ENCODE measurements at regions not wholly inside any gene's neighbourhood (a gene's known extent, or its start where the extent isn't known, plus 50 kb on each side); places are given as distances from the start of the nearest gene placed in this dataset.

- Histone ChIP-seq H3K36me3 (ENCODE audit: control insufficient read depth in 4 of 4, insufficient read depth in 3 of 4, low read depth in 1 of 4, low read length in 3 of 4) (no peaks in the 10 kb centered on the region), H3K4me3 (ENCODE audit: low read depth in 1 of 3, low read length in 3 of 3) (no peak overlapping the region), H3K27ac (ENCODE audit: low read depth in 1 of 2, low read length in 2 of 2) (no peak overlapping the region), H3K9ac (ENCODE audit: low read depth in 1 of 2, low read length in 2 of 2) (no peak overlapping the region), H3K9me3 (ENCODE audit: control insufficient read depth in 4 of 4, low read length in 3 of 4) (peaks cover 0 to 5% (median 2%) of the 10 kb centered on the region in 4 donors), H3K27me3 (ENCODE audit: control insufficient read depth in 4 of 4, insufficient read depth in 4 of 4, low read length in 3 of 4) (no peaks in the 10 kb centered on the region), H3K4me1 (ENCODE audit: control insufficient read depth in 4 of 4, insufficient read depth in 4 of 4, low read length in 3 of 4) (no peaks in the 10 kb centered on the region)
- DNase-seq (ENCODE audit: low spot score), result no peak
- TF ChIP-seq, protein P1, sequence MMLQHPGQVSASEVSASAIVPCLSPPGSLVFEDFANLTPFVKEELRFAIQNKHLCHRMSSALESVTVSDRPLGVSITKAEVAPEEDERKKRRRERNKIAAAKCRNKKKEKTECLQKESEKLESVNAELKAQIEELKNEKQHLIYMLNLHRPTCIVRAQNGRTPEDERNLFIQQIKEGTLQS (IDR thresholded peaks at IDR 0.05), result no peak
- no peak for TF ChIP-seq RAD21 (IDR thresholded peaks at IDR 0.05)
- no peak for TF ChIP-seq HNF4G (IDR thresholded peaks at IDR 0.05)
- no peak for TF ChIP-seq FOXA1 (IDR thresholded peaks at IDR 0.05)
- TF ChIP-seq FOXA2 (IDR thresholded peaks at IDR 0.05), result no peak
- TF ChIP-seq ZBTB33 (IDR thresholded peaks at IDR 0.05), result no peak
- TF ChIP-seq TAF1 (conservative IDR thresholded peaks at IDR 0.05), result no peak
- no peak for TF ChIP-seq HNF4A (conservative IDR thresholded peaks at IDR 0.05)
- TF ChIP-seq SP1 (IDR thresholded peaks at IDR 0.05), result no peak
- TF ChIP-seq MAX (IDR thresholded peaks at IDR 0.05), result no peak
- no peak for TF ChIP-seq CTCF (IDR thresholded peaks at IDR 0.05; ENCODE audit: low read depth, low read length, missing input control)
- no peak for TF ChIP-seq GABPA (IDR thresholded peaks at IDR 0.05 in 1 of 2, conservative IDR thresholded peaks at IDR 0.05 in 1 of 2)
- 83% methylated on average over 1 of the region's 1 CpG for WGBS
These were observed 71.1 kb downstream of the ZNF641 start for GRCh38 chr12:48279601-48280000.

GRCh38 chr12:48279101-48279500 is 71.6 kb downstream of the ZNF641 start:
- no peak for DNase-seq (ENCODE audit: low spot score)
- TF ChIP-seq HNF4G (IDR thresholded peaks at IDR 0.05) (no peak), JUND (IDR thresholded peaks at IDR 0.05) (no peak), RXRA (IDR thresholded peaks at IDR 0.05) (no peak), TAF1 (conservative IDR thresholded peaks at IDR 0.05) (no peak), RAD21 (IDR thresholded peaks at IDR 0.05) (no peak), YY1 (IDR thresholded peaks at IDR 0.05) (no peak), SP1 (IDR thresholded peaks at IDR 0.05) (no peak), FOXA2 (IDR thresholded peaks at IDR 0.05) (no peak), MAX (IDR thresholded peaks at IDR 0.05) (no peak), CTCF (IDR thresholded peaks at IDR 0.05; ENCODE audit: low read depth, low read length, missing input control) (no peak), HNF4A (conservative IDR thresholded peaks at IDR 0.05) (no peak), NR2F2 (IDR thresholded peaks at IDR 0.05) (no peak), ZBTB33 (IDR thresholded peaks at IDR 0.05) (no peak), FOXA1 (IDR thresholded peaks at IDR 0.05) (no peak), EGR1 (IDR thresholded peaks at IDR 0.05; ENCODE audit: low read depth in 2 of 2) (no peak)
- TF ChIP-seq, protein P2, sequence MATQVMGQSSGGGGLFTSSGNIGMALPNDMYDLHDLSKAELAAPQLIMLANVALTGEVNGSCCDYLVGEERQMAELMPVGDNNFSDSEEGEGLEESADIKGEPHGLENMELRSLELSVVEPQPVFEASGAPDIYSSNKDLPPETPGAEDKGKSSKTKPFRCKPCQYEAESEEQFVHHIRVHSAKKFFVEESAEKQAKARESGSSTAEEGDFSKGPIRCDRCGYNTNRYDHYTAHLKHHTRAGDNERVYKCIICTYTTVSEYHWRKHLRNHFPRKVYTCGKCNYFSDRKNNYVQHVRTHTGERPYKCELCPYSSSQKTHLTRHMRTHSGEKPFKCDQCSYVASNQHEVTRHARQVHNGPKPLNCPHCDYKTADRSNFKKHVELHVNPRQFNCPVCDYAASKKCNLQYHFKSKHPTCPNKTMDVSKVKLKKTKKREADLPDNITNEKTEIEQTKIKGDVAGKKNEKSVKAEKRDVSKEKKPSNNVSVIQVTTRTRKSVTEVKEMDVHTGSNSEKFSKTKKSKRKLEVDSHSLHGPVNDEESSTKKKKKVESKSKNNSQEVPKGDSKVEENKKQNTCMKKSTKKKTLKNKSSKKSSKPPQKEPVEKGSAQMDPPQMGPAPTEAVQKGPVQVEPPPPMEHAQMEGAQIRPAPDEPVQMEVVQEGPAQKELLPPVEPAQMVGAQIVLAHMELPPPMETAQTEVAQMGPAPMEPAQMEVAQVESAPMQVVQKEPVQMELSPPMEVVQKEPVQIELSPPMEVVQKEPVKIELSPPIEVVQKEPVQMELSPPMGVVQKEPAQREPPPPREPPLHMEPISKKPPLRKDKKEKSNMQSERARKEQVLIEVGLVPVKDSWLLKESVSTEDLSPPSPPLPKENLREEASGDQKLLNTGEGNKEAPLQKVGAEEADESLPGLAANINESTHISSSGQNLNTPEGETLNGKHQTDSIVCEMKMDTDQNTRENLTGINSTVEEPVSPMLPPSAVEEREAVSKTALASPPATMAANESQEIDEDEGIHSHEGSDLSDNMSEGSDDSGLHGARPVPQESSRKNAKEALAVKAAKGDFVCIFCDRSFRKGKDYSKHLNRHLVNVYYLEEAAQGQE (IDR thresholded peaks at IDR 0.05), result no peak
- TF ChIP-seq, protein P1 (IDR thresholded peaks at IDR 0.05), result no peak
- no peak overlapping the region for H3K27ac ChIP-seq (ENCODE audit: low read depth in 1 of 2, low read length in 2 of 2)

More at GRCh38 chr12:48279101-48279500, 71.6 kb downstream of the ZNF641 start:
- Histone ChIP-seq H3K4me1 (ENCODE audit: control insufficient read depth in 4 of 4, insufficient read depth in 4 of 4, low read length in 3 of 4) (no peaks in the 10 kb centered on the region), H3K9me3 (ENCODE audit: control insufficient read depth in 4 of 4, low read length in 3 of 4) (peaks cover 0 to 5% (median 2%) of the 10 kb centered on the region in 4 donors), H3K4me3 (ENCODE audit: low read depth in 1 of 3, low read length in 3 of 3) (no peak overlapping the region), H3K36me3 (ENCODE audit: control insufficient read depth in 4 of 4, insufficient read depth in 3 of 4, low read depth in 1 of 4, low read length in 3 of 4) (no peaks in the 10 kb centered on the region), H3K9ac (ENCODE audit: low read depth in 1 of 2, low read length in 2 of 2) (no peak overlapping the region), H3K27me3 (ENCODE audit: control insufficient read depth in 4 of 4, insufficient read depth in 4 of 4, low read length in 3 of 4) (no peaks in the 10 kb centered on the region)

Measured in liver (tissue), 8 donors.